Activated CD4-positive, alpha-beta T cell treated with anti-CD3 and anti-CD28 coated beads, Interleukin-2, amount 50 U/mL, for 1 hour (primary cell): ENCODE measurements at regions not wholly inside any gene's neighbourhood (a gene's known extent, or its start where the extent isn't known, plus 50 kb on each side); places are given as distances from the start of the nearest gene placed in this dataset.

Experiments
- DNase-seq: peaks from one replicate; pipeline ENCODE4 v3.0.0-alpha.2; 2020

DNA sequence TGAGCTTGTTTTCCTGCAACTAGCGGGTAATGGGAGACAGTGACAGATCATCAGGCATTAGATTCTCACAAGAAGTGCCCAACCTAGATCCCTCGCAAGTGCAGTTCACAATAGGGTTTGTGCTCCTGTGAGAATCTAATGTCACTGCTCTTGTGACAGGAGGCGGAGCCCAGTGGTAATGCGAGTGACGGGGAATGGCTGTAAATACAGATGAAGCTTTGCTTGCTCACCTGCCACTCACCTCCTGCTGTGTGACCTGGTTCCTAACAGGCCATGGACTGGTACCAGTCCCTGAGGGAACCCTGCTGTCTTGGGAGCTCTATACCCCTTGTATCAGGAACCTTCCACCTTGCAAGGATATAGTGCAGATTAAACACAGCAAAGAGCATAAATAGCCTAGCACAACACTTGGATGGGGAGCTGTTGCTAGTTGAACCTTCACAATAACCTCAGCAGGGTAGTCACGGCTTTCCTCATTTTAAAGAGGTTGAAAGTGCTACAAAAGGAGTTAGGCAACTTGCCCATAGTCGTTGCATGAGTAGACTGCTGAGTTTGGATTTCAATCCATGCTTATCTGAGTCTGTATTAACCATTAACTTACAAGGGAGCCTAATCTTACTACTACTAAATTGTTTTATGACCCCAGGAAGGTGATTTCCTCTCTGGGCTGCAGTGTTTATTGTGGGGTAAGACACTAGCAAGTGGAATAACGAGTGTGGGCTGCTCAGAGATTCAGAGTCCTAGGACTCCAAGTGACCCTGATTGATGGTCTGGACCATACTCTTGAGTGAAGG is 156.6 kb upstream of the ZFHX3 start:
- no peak for DNase-seq

DNA sequence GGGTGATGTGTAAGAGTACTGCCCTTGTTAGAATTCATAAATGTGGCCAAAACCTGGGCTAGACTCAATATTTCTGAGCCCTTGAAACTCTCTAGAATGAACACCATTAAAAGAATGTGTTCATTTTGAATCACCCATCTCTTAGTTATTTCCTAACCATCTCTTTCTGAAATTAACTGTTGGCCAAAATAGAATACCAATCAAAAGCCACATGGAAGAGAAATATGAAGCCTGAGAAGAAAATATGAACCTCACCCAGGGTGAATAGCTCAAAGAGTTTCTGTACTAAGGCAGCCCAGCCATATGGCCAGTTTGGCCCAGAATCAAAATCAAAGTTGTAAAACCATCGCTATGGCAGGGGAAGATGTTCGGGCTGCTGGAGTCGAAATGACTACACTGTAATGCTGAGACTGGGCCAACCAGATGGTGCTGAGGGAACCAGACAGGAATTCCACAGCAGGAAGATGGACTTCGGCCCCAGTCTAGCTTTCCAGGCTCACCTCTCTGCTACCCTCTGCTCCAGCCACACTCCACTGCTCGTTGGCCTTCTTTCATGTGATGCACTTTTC is 154.3 kb upstream of the ZFHX3 start:
- DNase-seq: no peak

DNA sequence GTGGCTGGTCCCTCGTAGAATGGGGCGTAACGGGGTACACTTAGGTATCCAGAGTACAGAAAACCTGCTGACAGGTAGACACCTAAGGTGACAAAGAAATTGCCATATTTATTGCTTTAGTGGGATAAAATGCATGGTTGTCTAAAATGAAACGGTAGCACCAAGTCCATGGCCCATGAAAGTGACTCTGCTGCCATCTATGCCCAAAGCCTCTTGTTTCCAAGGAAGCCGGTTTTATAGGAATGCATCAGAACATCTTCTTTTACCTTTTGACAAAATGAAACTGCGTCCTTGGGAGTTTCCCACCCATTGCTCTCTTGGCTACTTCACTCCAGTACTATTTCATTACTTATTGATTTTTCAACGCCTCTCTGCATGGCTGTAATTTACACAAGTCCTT is 151.3 kb upstream of the ZFHX3 start:
- no peak for DNase-seq

DNA sequence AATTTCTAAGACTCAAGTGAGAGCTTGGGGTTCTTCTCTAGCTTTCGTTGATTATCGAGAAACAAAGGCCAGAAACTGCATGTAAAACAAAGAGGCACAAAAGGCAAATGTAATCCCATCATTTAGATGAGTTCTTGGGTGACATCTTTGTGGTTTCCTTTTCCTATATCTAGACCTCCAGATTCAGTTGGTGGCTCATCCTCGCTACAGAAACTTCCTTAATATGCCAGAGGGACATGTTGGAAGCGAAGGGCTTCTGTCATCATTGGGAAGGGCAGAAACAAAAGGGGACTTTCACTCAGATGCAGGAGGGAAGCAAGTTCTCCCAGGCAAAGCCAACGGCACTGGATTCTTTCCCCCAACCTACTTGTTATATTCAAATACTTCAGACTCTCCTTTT is 150.6 kb upstream of the ZFHX3 start:
- no peak for DNase-seq

GRCh38 chr16:73197598-73197997 is 149.7 kb upstream of the ZFHX3 start:
- no peak for DNase-seq

DNA sequence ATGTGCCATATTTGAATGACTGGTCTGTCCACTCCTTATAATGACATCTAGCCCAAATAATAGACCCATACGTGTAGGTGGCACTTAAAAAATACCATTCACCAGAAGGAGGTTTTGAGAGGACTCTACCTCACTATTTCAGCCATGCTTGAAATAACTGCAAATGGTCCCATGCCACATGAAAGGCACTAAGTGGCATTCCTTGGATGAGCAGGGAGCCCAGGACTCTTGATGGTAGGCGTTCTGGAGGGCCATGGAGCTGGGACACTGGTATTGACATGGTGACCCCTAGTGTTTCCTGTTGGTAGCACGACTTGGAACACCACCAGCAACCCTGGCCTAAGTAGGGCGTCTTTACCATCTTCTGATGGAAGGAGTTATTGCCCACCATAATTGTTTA is 148.7 kb upstream of the ZFHX3 start:
- DNase-seq: peak; percentile 12

DNA sequence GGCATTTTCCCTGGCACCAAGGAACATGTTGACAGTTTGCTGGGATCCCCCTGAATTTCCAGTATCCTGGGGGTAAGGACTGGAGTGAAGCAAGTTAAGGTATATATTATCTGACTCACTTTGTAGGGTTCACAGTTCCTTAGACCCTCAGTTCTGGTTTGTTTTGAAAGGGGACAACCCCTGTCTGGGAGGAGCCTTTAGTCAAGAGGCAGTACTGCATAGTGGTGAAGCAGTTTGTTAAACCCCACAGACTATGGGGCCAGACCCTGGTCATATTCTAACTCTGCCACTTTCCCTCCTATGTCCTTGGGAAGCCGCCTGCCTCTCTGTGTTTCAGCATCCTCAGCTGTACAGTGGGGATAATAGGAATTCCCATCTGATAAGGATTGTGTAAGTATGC is 145.5 kb upstream of the ZFHX3 start:
- no peak for DNase-seq

DNA sequence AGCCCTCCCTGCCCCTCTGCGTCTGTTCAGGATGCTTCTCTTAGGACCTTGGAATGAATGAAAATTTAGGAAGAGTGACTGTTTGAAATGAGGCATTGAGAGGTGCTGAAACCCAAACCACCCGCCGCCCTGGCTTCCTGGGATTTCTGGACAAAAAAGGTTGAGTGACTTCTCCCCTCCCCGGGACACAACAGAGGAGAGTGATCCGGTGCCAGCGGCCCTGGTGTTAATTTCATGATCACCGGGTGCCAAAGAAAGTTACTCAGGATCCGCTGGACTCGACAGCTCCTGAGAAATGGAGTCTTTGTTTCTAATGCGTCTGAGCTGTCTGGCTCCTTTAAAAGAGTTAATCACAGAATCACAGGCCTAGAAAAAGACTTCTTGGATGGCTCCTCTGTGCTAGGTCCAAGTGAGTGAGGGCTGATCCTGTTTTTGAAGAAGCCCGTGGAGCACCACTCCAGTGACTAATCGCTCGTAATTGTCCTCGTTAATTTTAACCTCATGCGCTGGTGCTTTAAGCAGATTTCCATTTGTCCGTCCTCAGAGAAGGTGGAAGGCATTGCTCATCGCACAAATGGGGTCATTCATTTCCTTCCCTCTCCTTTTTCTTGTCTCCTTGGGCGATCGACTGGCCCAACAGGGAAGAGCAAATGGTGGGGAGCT is 144.4 kb upstream of the ZFHX3 start:
- no peak for DNase-seq

GRCh38 chr16:73191660-73192046 is 143.7 kb upstream of the ZFHX3 start:
- DNase-seq: no peak

GRCh38 chr16:73190688-73191659 is 143.0 kb upstream of the ZFHX3 start:
- DNase-seq: no peak

GRCh38 chr16:73190256-73190655 is 142.3 kb upstream of the ZFHX3 start:
- no peak for DNase-seq

DNA sequence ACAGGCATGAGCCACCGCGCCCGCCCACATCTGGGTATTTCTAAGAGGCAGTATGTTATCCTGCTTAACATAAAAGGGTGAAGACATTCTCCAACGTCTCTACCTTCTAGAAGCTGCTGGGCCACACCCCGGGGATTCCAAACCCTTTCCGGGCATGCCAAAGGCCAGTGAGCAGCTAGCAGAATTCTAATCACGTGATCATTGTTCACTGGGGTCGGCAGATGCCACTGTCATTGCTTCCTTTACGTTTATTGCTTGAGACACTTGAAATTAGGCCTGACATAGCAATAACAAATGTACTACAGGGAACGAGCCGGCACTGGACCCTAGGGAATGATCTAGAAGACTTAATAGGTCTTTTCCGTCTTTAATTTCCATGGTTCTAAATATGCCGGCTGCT is 141.2 kb upstream of the ZFHX3 start:
- no peak for DNase-seq

DNA sequence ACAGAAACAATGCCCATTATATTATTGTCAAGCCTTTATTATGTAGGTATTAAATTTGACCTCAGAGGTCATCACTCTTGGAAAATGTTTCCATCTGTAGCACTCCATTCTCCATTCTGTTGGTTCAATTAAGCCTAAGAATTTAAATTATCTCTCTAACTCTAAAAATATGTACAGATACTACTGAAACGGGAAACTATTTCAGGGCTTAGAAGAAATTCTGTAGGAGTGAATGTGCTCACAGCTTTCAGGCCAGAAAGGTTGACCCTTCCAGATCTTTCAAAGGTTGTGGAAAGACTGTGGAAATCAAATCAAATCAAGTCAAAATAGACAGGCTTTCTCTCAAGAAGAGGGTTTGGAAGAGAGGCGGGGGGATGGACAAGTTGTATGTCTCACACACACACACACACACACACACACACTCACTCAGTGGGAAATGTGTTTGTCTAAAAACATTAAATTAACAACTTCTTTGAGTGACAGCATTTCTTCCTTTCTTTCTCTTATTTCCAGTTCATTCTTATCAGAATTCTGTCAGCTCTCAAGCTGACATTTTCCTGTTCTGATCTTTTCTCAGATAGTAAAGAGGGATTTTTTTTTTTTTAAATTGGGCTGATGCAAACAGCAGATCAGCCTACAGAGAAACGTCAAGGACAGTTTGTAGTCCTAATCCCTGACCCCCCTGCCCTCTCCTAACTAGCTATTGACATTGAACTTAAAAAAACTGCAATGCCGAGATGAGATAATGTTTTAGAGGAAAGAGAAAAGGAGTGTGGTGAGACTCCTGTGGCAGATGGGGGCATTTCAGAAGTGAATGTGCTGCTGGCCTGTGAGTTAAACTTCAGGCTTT is 139.0 kb upstream of the ZFHX3 start:
- no peak for DNase-seq

GRCh38 chr16:73185737-73186136 is 137.8 kb upstream of the ZFHX3 start:
- DNase-seq: no peak

DNA sequence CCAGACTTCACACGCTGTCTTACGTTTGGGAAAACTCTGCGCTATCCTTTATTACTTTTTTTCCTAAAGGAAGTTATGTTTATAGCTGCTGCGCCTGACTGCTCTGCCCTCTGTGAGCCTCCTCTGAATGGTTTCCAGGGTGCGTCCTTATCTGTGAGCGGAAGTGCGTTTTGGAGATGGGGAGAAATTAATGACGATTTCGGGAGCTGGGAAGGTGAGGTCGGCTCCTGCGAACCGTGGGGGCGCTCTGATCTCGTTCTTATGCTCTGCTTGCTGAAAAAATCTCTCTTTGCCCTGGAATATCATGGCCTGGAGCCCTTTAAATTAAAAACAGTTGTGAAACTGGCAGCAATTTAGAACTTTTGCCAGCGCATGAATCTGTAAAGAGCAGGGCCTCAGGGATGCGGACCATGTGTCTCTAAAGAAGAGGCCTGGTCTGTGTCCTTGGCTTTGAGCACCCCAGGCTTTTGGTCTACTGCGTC is 135.7 kb upstream of the ZFHX3 start:
- no peak for DNase-seq

GRCh38 chr16:73179705-73180331 is 131.9 kb upstream of the ZFHX3 start:
- DNase-seq: no peak

GRCh38 chr16:73177729-73178295 is 129.9 kb upstream of the ZFHX3 start:
- no peak for DNase-seq

GRCh38 chr16:73176577-73177013 is 128.7 kb upstream of the ZFHX3 start:
- DNase-seq: no peak

- no peak for DNase-seq
These were observed 125.2 kb upstream of the ZFHX3 start for GRCh38 chr16:73172973-73173709.

- no peak for DNase-seq
These were observed 124.5 kb upstream of the ZFHX3 start for GRCh38 chr16:73172241-73172972.
